GM23338 (cell line): ENCODE measurements at regions not wholly inside any gene's neighbourhood (a gene's known extent, or its start where the extent isn't known, plus 50 kb on each side); places are given as distances from the start of the nearest gene placed in this dataset.
A peak's percentile ranks its signal among the peaks of the same experiment; 100 is the strongest.

ENCODE experiments used
- ATAC-seq: fragments of 200-7000 bp; cut with Tn5 transposase; 3 replicates; pipeline ENCODE4 v1.9.1; 2020
- DNase-seq: peaks from one replicate; pipeline ENCODE4 v3.0.0-alpha.2; 2015; ENCODE audit warnings: low spot score
- H2AFZ ChIP-seq: fragments of 200-600 bp; sonication (generic); 2 replicates; pipeline ENCODE4 v1.8.0; 2016; ENCODE audit warnings: antibody characterized with exemption, mild to moderate bottlenecking, moderate library complexity
- H3F3A ChIP-seq: fragments of 200-600 bp; sonication (generic); replicated peaks from 2 replicates; pipeline ENCODE4 v1.8.0; 2017; ENCODE audit warnings: antibody characterized with exemption, mixed run types, low read depth
- H3K27ac ChIP-seq: fragments of 200-600 bp; sonication (generic); 2 replicates; pipeline ENCODE4 v1.6.1; 2016; ENCODE audit warnings: low read depth
- H3K27me3 ChIP-seq: fragments of 200-600 bp; sonication (generic); 2 replicates; pipeline ENCODE4 v1.8.0; 2016; ENCODE audit warnings: mild to moderate bottlenecking, mixed run types, moderate library complexity; ENCODE audit not compliant: insufficient read depth
- H3K36me3 ChIP-seq: fragments of 200-600 bp; sonication (generic); 2 replicates; pipeline ENCODE4 v1.8.0; 2016; ENCODE audit warnings: mild to moderate bottlenecking; ENCODE audit not compliant: insufficient read depth
- H3K4me1 ChIP-seq: fragments of 200-600 bp; sonication (generic); 2 replicates; pipeline ENCODE4 v1.8.0; 2016; ENCODE audit warnings: mild to moderate bottlenecking, moderate library complexity; ENCODE audit not compliant: insufficient read depth
- H3K4me2 ChIP-seq: fragments of 200-600 bp; sonication (generic); 2 replicates; pipeline ENCODE4 v1.7.1; 2017; ENCODE audit warnings: mixed run types
- H3K4me3 ChIP-seq: fragments of 200-600 bp; sonication (generic); 2 replicates; pipeline ENCODE4 v1.6.1; 2016; ENCODE audit warnings: mixed run types
- H3K79me2 ChIP-seq: fragments of 200-600 bp; sonication (generic); replicated peaks from 2 replicates; pipeline ENCODE4 v1.8.0; 2017; ENCODE audit warnings: mild to moderate bottlenecking; ENCODE audit not compliant: insufficient read depth
- H3K9me2 ChIP-seq: fragments of 200-600 bp; sonication (generic); 2 replicates; pipeline ENCODE4 v1.8.0; 2017; ENCODE audit not compliant: insufficient read depth
- H4K20me1 ChIP-seq: fragments of 200-600 bp; sonication (generic); replicated peaks from 2 replicates; pipeline ENCODE4 v1.8.0; 2017; ENCODE audit warnings: mild to moderate bottlenecking; ENCODE audit not compliant: insufficient read depth
- H3K27ac Mint-ChIP-seq: 2 replicates; pipeline ENCODE4 v1.8.0; 2020; ENCODE audit warnings: inconsistent platforms, mild to moderate bottlenecking, moderate library complexity, mixed read lengths
- H3K27me3 Mint-ChIP-seq: 3 replicates; pipeline ENCODE4 v1.8.0; 2022; ENCODE audit warnings: low read depth, mild to moderate bottlenecking, moderate library complexity, mixed read lengths, inconsistent platforms; ENCODE audit not compliant: insufficient read depth, poor library complexity
- H3K36me3 Mint-ChIP-seq: 3 replicates; pipeline ENCODE4 v1.8.0; 2021; ENCODE audit warnings: low read depth, mild to moderate bottlenecking, inconsistent platforms, moderate library complexity, mixed read lengths
- H3K4me1 Mint-ChIP-seq: 3 replicates; pipeline ENCODE4 v1.8.0; 2020; ENCODE audit warnings: mild to moderate bottlenecking, inconsistent platforms, mixed read lengths
- H3K4me3 Mint-ChIP-seq: 3 replicates; pipeline ENCODE4 v1.8.0; 2021; ENCODE audit warnings: moderate library complexity, mild to moderate bottlenecking, inconsistent platforms, mixed read lengths
- H3K9me3 Mint-ChIP-seq: 3 replicates; pipeline ENCODE4 v1.8.0; 2020; ENCODE audit warnings: moderate library complexity, mild to moderate bottlenecking, inconsistent platforms, mixed read lengths
- CREB1 ChIP-seq: fragments of 250-450 bp; sonication (Bioruptor Pico); IDR thresholded peaks from 2 replicates; pipeline ENCODE4 v1.5.0; 2020; ENCODE audit warnings: low read depth, mild to moderate bottlenecking, moderate library complexity
- EZH2 ChIP-seq: fragments of 200-600 bp; sonication (generic); IDR thresholded peaks from one replicate; pipeline ENCODE4 v1.8.0; 2017; ENCODE audit warnings: antibody characterized with exemption, mild to moderate bottlenecking, low read depth; ENCODE audit not compliant: unreplicated experiment
- ZNF114 ChIP-seq: fragments of 250-450 bp; sonication (Bioruptor Pico); IDR thresholded peaks from 2 replicates; pipeline ENCODE4 v1.5.0; 2020; ENCODE audit warnings: mild to moderate bottlenecking, moderate library complexity
- ZNF331 ChIP-seq: fragments of 250-450 bp; sonication (Bioruptor Pico); IDR thresholded peaks from 2 replicates; pipeline ENCODE4 v1.5.0; 2020; ENCODE audit warnings: low read depth, mild to moderate bottlenecking, moderate library complexity
- ZNF462 ChIP-seq: fragments of 250-450 bp; sonication (Bioruptor Pico); IDR thresholded peaks from 2 replicates; pipeline ENCODE4 v1.5.0; 2020; ENCODE audit warnings: mild to moderate bottlenecking, moderate library complexity
- TF ChIP-seq, protein P1 (sequence below): IDR thresholded peaks from one replicate; pipeline ENCODE4 v1.6.1; 2018; ENCODE audit warnings: antibody characterized with exemption; ENCODE audit not compliant: unreplicated experiment

DNA sequence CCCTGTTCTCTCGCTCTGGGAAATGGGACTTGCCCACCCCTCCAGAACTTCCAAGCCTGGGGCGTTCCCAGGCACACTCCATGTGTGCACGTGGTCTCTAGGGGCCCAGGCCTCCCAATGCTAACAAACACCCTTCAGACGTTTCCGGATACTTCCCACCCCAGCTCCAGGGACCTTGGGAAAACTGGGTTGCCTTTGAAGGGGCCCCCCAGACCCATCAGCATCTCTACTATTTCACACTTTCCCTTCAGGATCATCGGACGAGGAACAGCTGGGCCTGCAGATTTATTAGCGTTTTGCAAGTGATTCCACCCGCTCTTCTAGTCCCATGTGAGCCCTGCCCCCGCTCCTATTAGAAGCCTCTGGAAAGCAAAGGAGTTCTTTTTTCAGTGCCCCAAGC, 63.2 kb downstream of the MAGEF1 start:
- Mint-ChIP-seq H3K27ac (no peak overlapping the region), H3K4me1 (peaks cover 12% of the 10 kb centered on the region), H3K36me3 (no peaks in the 10 kb centered on the region), H3K9me3 (no peaks in the 10 kb centered on the region; the same call in 2 of the 3 replicates), H3K4me3 (no peak overlapping the region), H3K27me3 (peaks cover 25% of the 10 kb centered on the region)
- H3K27me3 ChIP-seq: no peaks in the 10 kb centered on the region
- no peaks in the 10 kb centered on the region; the same call in 1 of the 2 replicates for H4K20me1 ChIP-seq
- H3K4me3 ChIP-seq: no peak overlapping the region
- no peaks in the 10 kb centered on the region for H3K9me2 ChIP-seq
- H3K79me2 ChIP-seq: no peaks in the 10 kb centered on the region
- peak; percentile 35; the same call in 2 of the 3 replicates for ATAC-seq
- H3K36me3 ChIP-seq: no peaks in the 10 kb centered on the region
- H3F3A ChIP-seq: no peaks in the 10 kb centered on the region
- TF ChIP-seq ZNF114 (CRISPR knock-in tag) (no peak), EZH2 (no peak), ZNF462 (CRISPR knock-in tag) (no peak), ZNF331 (CRISPR knock-in tag) (no peak), CREB1 (CRISPR knock-in tag) (no peak)
- TF ChIP-seq, protein P1, sequence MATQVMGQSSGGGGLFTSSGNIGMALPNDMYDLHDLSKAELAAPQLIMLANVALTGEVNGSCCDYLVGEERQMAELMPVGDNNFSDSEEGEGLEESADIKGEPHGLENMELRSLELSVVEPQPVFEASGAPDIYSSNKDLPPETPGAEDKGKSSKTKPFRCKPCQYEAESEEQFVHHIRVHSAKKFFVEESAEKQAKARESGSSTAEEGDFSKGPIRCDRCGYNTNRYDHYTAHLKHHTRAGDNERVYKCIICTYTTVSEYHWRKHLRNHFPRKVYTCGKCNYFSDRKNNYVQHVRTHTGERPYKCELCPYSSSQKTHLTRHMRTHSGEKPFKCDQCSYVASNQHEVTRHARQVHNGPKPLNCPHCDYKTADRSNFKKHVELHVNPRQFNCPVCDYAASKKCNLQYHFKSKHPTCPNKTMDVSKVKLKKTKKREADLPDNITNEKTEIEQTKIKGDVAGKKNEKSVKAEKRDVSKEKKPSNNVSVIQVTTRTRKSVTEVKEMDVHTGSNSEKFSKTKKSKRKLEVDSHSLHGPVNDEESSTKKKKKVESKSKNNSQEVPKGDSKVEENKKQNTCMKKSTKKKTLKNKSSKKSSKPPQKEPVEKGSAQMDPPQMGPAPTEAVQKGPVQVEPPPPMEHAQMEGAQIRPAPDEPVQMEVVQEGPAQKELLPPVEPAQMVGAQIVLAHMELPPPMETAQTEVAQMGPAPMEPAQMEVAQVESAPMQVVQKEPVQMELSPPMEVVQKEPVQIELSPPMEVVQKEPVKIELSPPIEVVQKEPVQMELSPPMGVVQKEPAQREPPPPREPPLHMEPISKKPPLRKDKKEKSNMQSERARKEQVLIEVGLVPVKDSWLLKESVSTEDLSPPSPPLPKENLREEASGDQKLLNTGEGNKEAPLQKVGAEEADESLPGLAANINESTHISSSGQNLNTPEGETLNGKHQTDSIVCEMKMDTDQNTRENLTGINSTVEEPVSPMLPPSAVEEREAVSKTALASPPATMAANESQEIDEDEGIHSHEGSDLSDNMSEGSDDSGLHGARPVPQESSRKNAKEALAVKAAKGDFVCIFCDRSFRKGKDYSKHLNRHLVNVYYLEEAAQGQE: no peak
- no peaks in the 10 kb centered on the region; the same call in 1 of the 2 replicates for H3K4me1 ChIP-seq
- no peak overlapping the region for H3K4me2 ChIP-seq
- no peak overlapping the region for H3K27ac ChIP-seq
- DNase-seq: no peak
- peak overlapping the region; percentile 40 for H2AFZ ChIP-seq
